Posterior vena cava (tissue), 2 donors: ENCODE measurements at regions not wholly inside any gene's neighbourhood (a gene's known extent, or its start where the extent isn't known, plus 50 kb on each side); places are given as distances from the start of the nearest gene placed in this dataset.
"Not testable (repeated sequence)": the region's sequence is repeated elsewhere in the genome, so short reads cannot be mapped to it uniquely, and the experiment has no call there.

Experiments
- DNase-seq: peaks from one replicate; pipeline ENCODE4 v3.0.0-alpha.2; 2020; ENCODE audit warnings: low spot score
- intact Hi-C, 2 donors: fragments of 100-400 bp; cut with DNase I; formaldehyde crosslinking; loops; one replicate each; pipeline versions ENCODE4 v1.14.1 to v1.14.2; 2022 to 2023
- donor health status: DM: yes; HTN: yes; CAD: no.
- donor health status: DM: yes; HTN: yes; CAD: no.

- no peak for DNase-seq
- intact Hi-C loops = no loop called here
Observed at GRCh38 chr5:136586196-136586595, 220.9 kb upstream of the TRPC7 start.

GRCh38 chr5:136584474-136584873, 219.1 kb upstream of the TRPC7 start:
- DNase-seq = no peak
- intact Hi-C loops = no loop called here

GRCh38 chr5:136579238-136579637, 213.9 kb upstream of the TRPC7 start:
- intact Hi-C loops = no loop called here
- no peak for DNase-seq

- DNase-seq, intact Hi-C loops: not testable (repeated sequence)
Observed at GRCh38 chr5:136569875-136570274, 204.5 kb upstream of the TRPC7 start.

GRCh38 chr5:136565457-136565856, 200.1 kb upstream of the TRPC7 start:
- intact Hi-C loops, DNase-seq: not testable (repeated sequence)

GRCh38 chr5:136565050-136565449, 199.7 kb upstream of the TRPC7 start:
- DNase-seq, intact Hi-C loops: not testable (repeated sequence)

GRCh38 chr5:136564431-136564830, 199.1 kb upstream of the TRPC7 start:
- DNase-seq, intact Hi-C loops: not testable (repeated sequence)

- no peak for DNase-seq
- intact Hi-C loops = no loop called here
Observed at GRCh38 chr5:136563489-136563888, 198.1 kb upstream of the TRPC7 start.

GRCh38 chr5:136560126-136560525, 194.8 kb upstream of the TRPC7 start:
- no peak for DNase-seq
- intact Hi-C loops = no loop called here

GRCh38 chr5:136559651-136560050, 194.3 kb upstream of the TRPC7 start:
- intact Hi-C loops = no loop called here
- DNase-seq = no peak

- intact Hi-C loops = not testable (repeated sequence)
Observed at GRCh38 chr5:136547096-136547495, 181.8 kb upstream of the TRPC7 start.

GRCh38 chr5:136546441-136546840, 181.1 kb upstream of the TRPC7 start:
- intact Hi-C loops, DNase-seq: not testable (repeated sequence)

More at GRCh38 chr5:136547096-136547495, 181.8 kb upstream of the TRPC7 start:
- DNase-seq = not testable (repeated sequence)

- DNase-seq, intact Hi-C loops: not testable (repeated sequence)
Observed at GRCh38 chr5:136545031-136545430, 179.7 kb upstream of the TRPC7 start.

- intact Hi-C loops = no loop called here
- no peak for DNase-seq
Observed at GRCh38 chr5:136538534-136538933, 173.2 kb upstream of the TRPC7 start.

GRCh38 chr5:136529081-136529480, 163.7 kb upstream of the TRPC7 start:
- intact Hi-C loops = no loop called here
- no peak for DNase-seq

- intact Hi-C loops = no loop called here
- DNase-seq = no peak
Observed at GRCh38 chr5:136528481-136529030, 163.2 kb upstream of the TRPC7 start.

- DNase-seq = no peak
- intact Hi-C loops = no loop called here
Observed at GRCh38 chr5:136527311-136527710, 162.0 kb upstream of the TRPC7 start.

- no peak for DNase-seq
- intact Hi-C loops = no loop called here
Observed at GRCh38 chr5:136526791-136527190, 161.4 kb upstream of the TRPC7 start.

GRCh38 chr5:136526021-136526420, 160.7 kb upstream of the TRPC7 start:
- no peak for DNase-seq
- intact Hi-C loops = no loop called here

GRCh38 chr5:136525597-136525996, 160.3 kb upstream of the TRPC7 start:
- no peak for DNase-seq
- intact Hi-C loops = no loop called here

- no peak for DNase-seq
- intact Hi-C loops = no loop called here
Observed at GRCh38 chr5:136522217-136522956, 157.0 kb upstream of the TRPC7 start.
